ENCODE measurements at regions not wholly inside any gene's neighbourhood (a gene's known extent, or its start where the extent isn't known, plus 50 kb on each side); places are given as distances from the start of the nearest gene placed in this dataset.

GRCh38 chr2:223227338-223227737 lies 175.3 kb downstream of the KCNE4 start:
- Histone ChIP-seq H3K9ac (no peak overlapping the region), H3K27ac (no peak overlapping the region), H3K4me2 (no peak overlapping the region), H3K4me3 (no peak overlapping the region), H3K27me3 (no peaks in the 10 kb centered on the region), H3K9me3 (ENCODE audit: low read depth) (no peaks in the 10 kb centered on the region), H4K20me1 (ENCODE audit: low read depth) (no peaks in the 10 kb centered on the region), H3K4me1 (no peaks in the 10 kb centered on the region), H2AFZ (replicated peaks) (no peak overlapping the region), H3K79me2 (ENCODE audit: low read depth) (no peaks in the 10 kb centered on the region), H3K36me3 (no peaks in the 10 kb centered on the region), H3F3A (ENCODE audit: low read depth) (no peaks in the 10 kb centered on the region)
- no peak for DNase-seq (ENCODE audit: low spot score)
- TF ChIP-seq EZH2phosphoT487 (IDR thresholded peaks at IDR 0.05) (no peak), CTCF (IDR thresholded peaks at IDR 0.05) (no peak), EZH2 (IDR thresholded peaks at IDR 0.05) (no peak)
- H3K9me3 Mint-ChIP-seq: peaks cover 4% of the 10 kb centered on the region
- no peak overlapping the region for H3K4me3 Mint-ChIP-seq
- H3K27me3 Mint-ChIP-seq (ENCODE audit: insufficient read depth, low read depth): no peaks in the 10 kb centered on the region
- peaks cover 3% of the 10 kb centered on the region for H3K4me1 Mint-ChIP-seq
- no peaks in the 10 kb centered on the region for H3K36me3 Mint-ChIP-seq
- no peak overlapping the region for H3K27ac Mint-ChIP-seq

- peaks cover 3% of the 10 kb centered on the region for H3K4me1 Mint-ChIP-seq
- Histone ChIP-seq H3K79me2 (ENCODE audit: low read depth) (no peaks in the 10 kb centered on the region), H3K4me1 (no peaks in the 10 kb centered on the region), H3K9me3 (ENCODE audit: low read depth) (no peaks in the 10 kb centered on the region), H4K20me1 (ENCODE audit: low read depth) (no peaks in the 10 kb centered on the region), H3K27me3 (no peaks in the 10 kb centered on the region), H3K4me2 (no peak overlapping the region), H3K27ac (no peak overlapping the region), H3K36me3 (no peaks in the 10 kb centered on the region), H3K9ac (no peak overlapping the region), H2AFZ (replicated peaks) (no peak overlapping the region), H3K4me3 (no peak overlapping the region), H3F3A (ENCODE audit: low read depth) (no peaks in the 10 kb centered on the region)
- no peak for TF ChIP-seq EZH2phosphoT487 (IDR thresholded peaks at IDR 0.05)
- no peaks in the 10 kb centered on the region for H3K36me3 Mint-ChIP-seq
- peaks cover 4% of the 10 kb centered on the region for H3K9me3 Mint-ChIP-seq
- H3K4me3 Mint-ChIP-seq: no peak overlapping the region
- no peaks in the 10 kb centered on the region for H3K27me3 Mint-ChIP-seq (ENCODE audit: insufficient read depth, low read depth)
- no peak overlapping the region for H3K27ac Mint-ChIP-seq
- no peak for DNase-seq (ENCODE audit: low spot score)
Observed at GRCh38 chr2:223228871-223229270, 176.9 kb downstream of the KCNE4 start.

- Histone ChIP-seq H2AFZ (replicated peaks) (no peak overlapping the region), H3K27me3 (no peaks in the 10 kb centered on the region)
- peaks cover 4% of the 10 kb centered on the region for H3K9me3 Mint-ChIP-seq
Observed at GRCh38 chr2:223230352-223230751, 178.4 kb downstream of the KCNE4 start.

More at GRCh38 chr2:223230352-223230751, 178.4 kb downstream of the KCNE4 start:
- TF ChIP-seq CTCF (IDR thresholded peaks at IDR 0.05): no peak
- TF ChIP-seq EZH2 (IDR thresholded peaks at IDR 0.05): no peak
- no peak for TF ChIP-seq EZH2phosphoT487 (IDR thresholded peaks at IDR 0.05)
- Histone ChIP-seq H3K79me2 (ENCODE audit: low read depth) (no peaks in the 10 kb centered on the region), H3K4me3 (no peak overlapping the region), H3K4me1 (no peaks in the 10 kb centered on the region), H3K27ac (no peak overlapping the region), H3F3A (ENCODE audit: low read depth) (no peaks in the 10 kb centered on the region), H3K9ac (no peak overlapping the region), H3K9me3 (ENCODE audit: low read depth) (no peaks in the 10 kb centered on the region), H4K20me1 (ENCODE audit: low read depth) (no peaks in the 10 kb centered on the region), H3K4me2 (no peak overlapping the region), H3K36me3 (no peaks in the 10 kb centered on the region)
- H3K27me3 Mint-ChIP-seq (ENCODE audit: insufficient read depth, low read depth): no peaks in the 10 kb centered on the region
- no peaks in the 10 kb centered on the region for H3K36me3 Mint-ChIP-seq
- H3K4me1 Mint-ChIP-seq: peaks cover 3% of the 10 kb centered on the region
- no peak for DNase-seq (ENCODE audit: low spot score)
- no peak overlapping the region for H3K27ac Mint-ChIP-seq
- no peak overlapping the region for H3K4me3 Mint-ChIP-seq

Data from neural progenitor cell (in vitro differentiated cells).